H9 (cell line): ENCODE measurements at regions not wholly inside any gene's neighbourhood (a gene's known extent, or its start where the extent isn't known, plus 50 kb on each side); places are given as distances from the start of the nearest gene placed in this dataset.

ENCODE experiments used
- DNase-seq: peaks from one replicate; pipeline ENCODE4 v3.0.0-alpha.2; 2017
- H2AFZ ChIP-seq: one replicate; pipeline ENCODE4 v1.6.1; 2013; ENCODE audit warnings: mild to moderate bottlenecking, low read length, control low read depth, moderate library complexity
- H2AK5ac ChIP-seq: 2 replicates; pipeline ENCODE4 v1.6.1; 2013; ENCODE audit warnings: low read length, control low read depth, mixed read lengths; ENCODE audit not compliant: insufficient read length
- H2BK120ac ChIP-seq: one replicate; pipeline ENCODE4 v1.6.1; 2013; ENCODE audit warnings: low read depth, mild to moderate bottlenecking, low read length, control low read depth, inconsistent platforms; ENCODE audit not compliant: poor library complexity, severe bottlenecking
- H2BK12ac ChIP-seq: 2 replicates; pipeline ENCODE4 v1.6.1; 2013; ENCODE audit warnings: low read length, control low read depth, mixed read lengths, low read depth; ENCODE audit not compliant: insufficient read length
- H2BK15ac ChIP-seq: 2 replicates; pipeline ENCODE4 v1.6.1; 2013; ENCODE audit warnings: low read depth, low read length, control low read depth
- H2BK20ac ChIP-seq: one replicate; pipeline ENCODE4 v1.6.1; 2013; ENCODE audit warnings: low read depth, mild to moderate bottlenecking, low read length, control low read depth, inconsistent platforms; ENCODE audit not compliant: poor library complexity, severe bottlenecking
- H2BK5ac ChIP-seq: 2 replicates; pipeline ENCODE4 v1.6.1; 2013; ENCODE audit warnings: low read length, control low read depth, mixed read lengths; ENCODE audit not compliant: insufficient read length
- H3K14ac ChIP-seq: 2 replicates; pipeline ENCODE4 v1.6.1; 2013; ENCODE audit warnings: low read length, control low read depth; ENCODE audit not compliant: insufficient read depth
- H3K18ac ChIP-seq: 2 replicates; pipeline ENCODE4 v1.6.1; 2013; ENCODE audit warnings: low read depth, mild to moderate bottlenecking, mixed read lengths, low read length, control low read depth; ENCODE audit not compliant: insufficient read length
- H3K23ac ChIP-seq: 2 replicates; pipeline ENCODE4 v1.6.1; 2013; ENCODE audit warnings: low read length, control low read depth, mixed read lengths, low read depth; ENCODE audit not compliant: insufficient read length
- H3K23me2 ChIP-seq: 2 replicates; pipeline ENCODE4 v1.6.1; 2013; ENCODE audit warnings: low read depth, mild to moderate bottlenecking, mixed read lengths, low read length, control low read depth; ENCODE audit not compliant: insufficient read length, poor library complexity, severe bottlenecking
- H3K27ac ChIP-seq: 2 replicates; pipeline ENCODE4 v1.5.1; 2013; ENCODE audit warnings: low read length, control low read depth, mixed read lengths, low read depth; ENCODE audit not compliant: insufficient read length
- H3K27me3 ChIP-seq: 2 replicates; pipeline ENCODE4 v1.6.1; 2013; ENCODE audit warnings: low read length, control low read depth, inconsistent platforms; ENCODE audit not compliant: insufficient read depth
- H3K4ac ChIP-seq: 2 replicates; pipeline ENCODE4 v1.6.1; 2013; ENCODE audit warnings: low read depth, mild to moderate bottlenecking, control low read depth, inconsistent platforms, low read length, moderate library complexity
- H3K4me1 ChIP-seq: 2 replicates; pipeline ENCODE4 v1.6.1; 2013; ENCODE audit warnings: low read length, control low read depth, inconsistent platforms; ENCODE audit not compliant: insufficient read depth
- H3K4me2 ChIP-seq: 2 replicates; pipeline ENCODE4 v1.6.1; 2013; ENCODE audit warnings: low read length, control low read depth, mixed read lengths; ENCODE audit not compliant: insufficient read length, insufficient read depth
- H3K56ac ChIP-seq: 2 replicates; pipeline ENCODE4 v1.6.1; 2013; ENCODE audit warnings: low read depth, mild to moderate bottlenecking, mixed read lengths, low read length, control low read depth; ENCODE audit not compliant: insufficient read length
- H3K79me1 ChIP-seq: 2 replicates; pipeline ENCODE4 v1.6.1; 2013; ENCODE audit warnings: low read depth, mild to moderate bottlenecking, moderate library complexity, low read length, control low read depth, inconsistent platforms; ENCODE audit not compliant: insufficient read depth, poor library complexity, severe bottlenecking
- H3K79me2 ChIP-seq: 2 replicates; pipeline ENCODE4 v1.6.1; 2013; ENCODE audit warnings: low read length, control low read depth, inconsistent platforms; ENCODE audit not compliant: insufficient read depth
- H3K9ac ChIP-seq: 2 replicates; pipeline ENCODE4 v1.6.1; 2013; ENCODE audit warnings: low read length, control low read depth, mixed read lengths; ENCODE audit not compliant: insufficient read length; ENCODE audit errors: extremely low read depth
- H3K9me3 ChIP-seq: one replicate; pipeline ENCODE4 v1.6.1; 2013; ENCODE audit warnings: low read depth, low read length, inconsistent platforms; ENCODE audit not compliant: control insufficient read depth
- H3T11ph ChIP-seq: one replicate; pipeline ENCODE4 v1.6.1; 2013; ENCODE audit warnings: mild to moderate bottlenecking, low read length, control low read depth, inconsistent platforms
- H4K20me1 ChIP-seq: one replicate; pipeline ENCODE4 v1.6.1; 2013; ENCODE audit not compliant: control insufficient read depth, insufficient read length, insufficient read depth
- H4K5ac ChIP-seq: 2 replicates; pipeline ENCODE4 v1.6.1; 2013; ENCODE audit warnings: low read depth, mild to moderate bottlenecking, mixed read lengths, low read length, control low read depth; ENCODE audit not compliant: insufficient read length
- H4K8ac ChIP-seq: replicated peaks from 2 replicates; pipeline ENCODE4 v1.6.1; 2013; ENCODE audit warnings: low read length, control low read depth, mixed read lengths, low read depth; ENCODE audit not compliant: insufficient read length
- H4K91ac ChIP-seq: 2 replicates; pipeline ENCODE4 v1.6.1; 2013; ENCODE audit warnings: low read depth, mild to moderate bottlenecking, moderate library complexity, mixed read lengths, low read length, control low read depth; ENCODE audit not compliant: insufficient read length
- H3K27ac Mint-ChIP-seq, 3 experiments: 2 replicates in 2 of 3; 3 replicates in 1 of 3; pipeline ENCODE4 v1.8.0; 2020 to 2021; ENCODE audit warnings: mixed read lengths in 3 of 3, mild to moderate bottlenecking in 1 of 3, moderate library complexity in 1 of 3
- H3K27me3 Mint-ChIP-seq: 2 replicates; pipeline ENCODE4 v1.8.0; 2021; ENCODE audit warnings: low read depth, mild to moderate bottlenecking, moderate library complexity, mixed read lengths
- H3K36me3 Mint-ChIP-seq, 3 experiments: 2 replicates in 2 of 3; 3 replicates in 1 of 3; pipeline ENCODE4 v1.8.0; 2020 to 2021; ENCODE audit warnings: low read depth in 3 of 3, mixed read lengths in 3 of 3; ENCODE audit not compliant: insufficient read depth in 1 of 3
- H3K4me1 Mint-ChIP-seq, 2 experiments: 2 replicates each; pipeline ENCODE4 v1.8.0; 2020; ENCODE audit warnings: mixed read lengths in 2 of 2
- H3K4me3 Mint-ChIP-seq, 2 experiments: 2 replicates in 1 of 2; 3 replicates in 1 of 2; pipeline ENCODE4 v1.8.0; 2020 to 2021; ENCODE audit warnings: mild to moderate bottlenecking in 2 of 2, mixed read lengths in 2 of 2, moderate library complexity in 1 of 2
- H3K9me3 Mint-ChIP-seq, 2 experiments: 2 replicates in 1 of 2; 3 replicates in 1 of 2; pipeline ENCODE4 v1.8.0; 2020; ENCODE audit warnings: mild to moderate bottlenecking in 2 of 2, mixed read lengths in 2 of 2, moderate library complexity in 1 of 2
- CTCF ChIP-seq: fragments of 200-600 bp; sonication (generic); conservative IDR thresholded peaks from 3 replicates; pipeline ENCODE4 v1.8.0; 2021; ENCODE audit warnings: antibody characterized with exemption, mild to moderate bottlenecking
- WGBS: extraction: QIAGEN DNeasy Blood & Tissue Kit; methylation state at CpG from one replicate; pipeline ENCODE4 v1.1.7; 2013; ENCODE audit warnings: missing lambda C conversion rate, low lambda C conversion rate, mixed read lengths; ENCODE audit not compliant: insufficient read length; ENCODE audit errors: extremely low coverage; 5-methylcytosine and 5-hydroxymethylcytosine counted together

DNA sequence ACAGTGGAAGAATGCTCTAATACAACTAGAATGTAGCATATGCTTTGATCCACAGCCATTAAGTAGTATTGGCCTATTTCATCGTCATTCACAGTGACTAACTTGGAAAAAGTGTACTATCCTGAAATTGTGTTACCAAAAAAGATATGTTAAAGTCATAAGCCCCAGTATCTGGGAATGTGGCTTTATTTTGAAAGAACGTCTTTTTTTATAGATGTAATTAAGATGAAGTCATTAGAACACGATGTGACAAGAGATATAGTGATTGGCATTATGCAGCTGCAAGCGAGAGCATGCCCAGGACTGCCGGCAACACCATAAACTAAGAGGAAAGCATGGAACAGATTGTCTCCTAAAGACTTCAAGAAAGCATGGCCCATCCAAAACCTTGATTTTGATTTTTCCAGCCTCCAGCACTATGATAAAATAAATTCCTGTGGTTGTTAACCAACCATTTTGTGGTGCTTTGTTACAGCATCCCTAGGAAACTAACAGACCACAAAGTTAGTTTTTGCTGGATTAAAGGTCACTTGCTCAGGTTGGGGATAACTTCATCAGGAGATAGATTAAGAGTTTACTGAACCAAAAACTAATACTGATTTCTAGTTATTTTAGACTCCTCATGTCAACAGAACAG is 870.6 kb upstream of the LRRC4C start:
- Histone ChIP-seq H2BK120ac (no peak overlapping the region), H3K9me3 (peaks cover 4% of the 10 kb centered on the region), H3K23ac (no peak overlapping the region), H2BK12ac (no peak overlapping the region), H3T11ph (no peak overlapping the region), H3K4me1 (no peaks in the 10 kb centered on the region), H3K79me1 (no peaks in the 10 kb centered on the region), H3K27ac (no peak overlapping the region), H3K9ac (no peak overlapping the region), H4K91ac (no peak overlapping the region), H3K18ac (no peak overlapping the region), H3K79me2 (no peaks in the 10 kb centered on the region), H3K27me3 (no peaks in the 10 kb centered on the region), H2AFZ (no peak overlapping the region), H3K4ac (no peak overlapping the region), H3K56ac (no peak overlapping the region), H4K20me1 (no peaks in the 10 kb centered on the region), H3K14ac (no peak overlapping the region), H4K8ac (no peak overlapping the region), H2BK5ac (no peak overlapping the region), H2BK15ac (no peak overlapping the region), H2AK5ac (no peak overlapping the region), H2BK20ac (no peak overlapping the region), H3K4me2 (no peak overlapping the region), H4K5ac (no peak overlapping the region), H3K23me2 (no peaks in the 10 kb centered on the region)
- Mint-ChIP-seq H3K4me1 (no peaks in the 10 kb centered on the region), H3K27ac (no peak overlapping the region), H3K4me3 (no peak overlapping the region), H3K9me3 (peaks cover 22 to 33% of the 10 kb centered on the region in 2 experiments), H3K36me3 (peaks cover 13 to 23% (median 14%) of the 10 kb centered on the region in 3 experiments), H3K27me3 (no peaks in the 10 kb centered on the region)
- TF ChIP-seq CTCF, result no peak
- WGBS, result no CpG with 5 or more reads among the region's 5 CpGs
- DNase-seq, result no peak
